Upper lobe of left lung (tissue), 6 donors: ENCODE measurements at regions not wholly inside any gene's neighbourhood (a gene's known extent, or its start where the extent isn't known, plus 50 kb on each side); places are given as distances from the start of the nearest gene placed in this dataset.

Source experiments
- ATAC-seq, 2 donors: fragments of 200-7000 bp; cut with Tn5 transposase; one replicate each; pipeline ENCODE4 v1.9.1; 2022; ENCODE audit warnings: mild to moderate bottlenecking in 2 of 2, moderate library complexity in 2 of 2; ENCODE audit not compliant: low FRiP score in 2 of 2
- DNase-seq, 2 donors: peaks; one replicate each; pipeline ENCODE4 v3.0.0-alpha.2; 2019 to 2020
- H3K27ac ChIP-seq, 4 donors: fragments of 200-600 bp; sonication (generic); one replicate each; pipeline ENCODE4 v1.5.1; 2016 to 2019
- H3K27me3 ChIP-seq, 4 donors: fragments of 200-600 bp; sonication (generic); one replicate each; pipeline ENCODE4 v1.5.1; 2017 to 2019
- H3K36me3 ChIP-seq, 4 donors: fragments of 200-600 bp; sonication (generic); one replicate each; pipeline ENCODE4 v1.5.1; 2016 to 2019
- H3K4me1 ChIP-seq, 4 donors: fragments of 200-600 bp; sonication (generic); one replicate each; pipeline ENCODE4 v1.5.1; 2018 to 2019
- H3K4me3 ChIP-seq, 4 donors: fragments of 200-600 bp; sonication (generic); one replicate each; pipeline ENCODE4 v1.5.1; 2017 to 2019; ENCODE audit warnings: mild to moderate bottlenecking in 2 of 4, moderate library complexity in 1 of 4
- H3K9me3 ChIP-seq, 4 donors: fragments of 200-600 bp; sonication (generic); one replicate each; pipeline ENCODE4 v1.5.1; 2018 to 2019
- CTCF ChIP-seq, 6 experiments: fragments of 450-650 bp in 4 of 6; fragments of 200-600 bp in 2 of 6; sonication (generic) in 2 of 6; IDR thresholded peaks; one replicate each; pipeline ENCODE4 v1.5.1; 2016 to 2019; ENCODE audit warnings: antibody characterized with exemption in 6 of 6
- EP300 ChIP-seq, 4 donors: sonication (generic); formaldehyde crosslinking; IDR thresholded peaks; one replicate each; pipeline ENCODE4 v1.5.1; 2017; ENCODE audit warnings: antibody characterized with exemption in 4 of 4, control low read depth in 2 of 4
- POLR2A ChIP-seq, 4 donors: fragments of 450-650 bp; IDR thresholded peaks; one replicate each; pipeline ENCODE4 v1.5.1; 2016 to 2017; ENCODE audit warnings: antibody characterized with exemption in 4 of 4, mild to moderate bottlenecking in 2 of 4
- POLR2AphosphoS5 ChIP-seq, 2 donors: sonication (generic); formaldehyde crosslinking; IDR thresholded peaks; one replicate each; pipeline ENCODE4 v1.5.1; 2017; ENCODE audit warnings: antibody characterized with exemption in 2 of 2
- WGBS, 2 donors: methylation state at CpG; one replicate each; pipeline ENCODE4 v1.1.5; 2017 to 2018; 5-methylcytosine and 5-hydroxymethylcytosine counted together
- donor health status: DM: no; HTN: no; CAD: no; lungs with moderate emphysema.
- donor health status: DM: no; HTN: yes; CAD: no; lungs with severe emphysema.

GRCh38 chr13:32851083-32852069, 164.8 kb upstream of the KL start:
- Histone ChIP-seq H3K4me1 (no peaks in the 10 kb centered on the region), H3K27ac (no peak overlapping the region), H3K27me3 (no peaks in the 10 kb centered on the region), H3K4me3 (no peak overlapping the region), H3K36me3 (no peaks in the 10 kb centered on the region), H3K9me3 (no peaks in the 10 kb centered on the region)
- ATAC-seq (peak in 1 of 2 donors; percentile 32), DNase-seq (no peak)
- 70 to 75% methylated on average over 8 of the region's 8 CpGs for WGBS, 2 donors
- TF ChIP-seq POLR2AphosphoS5 (IDR thresholded peaks at IDR 0.05) (no peak), EP300 (IDR thresholded peaks at IDR 0.05) (no peak), CTCF (IDR thresholded peaks at IDR 0.05) (no peak), POLR2A (IDR thresholded peaks at IDR 0.05) (no peak)

DNA sequence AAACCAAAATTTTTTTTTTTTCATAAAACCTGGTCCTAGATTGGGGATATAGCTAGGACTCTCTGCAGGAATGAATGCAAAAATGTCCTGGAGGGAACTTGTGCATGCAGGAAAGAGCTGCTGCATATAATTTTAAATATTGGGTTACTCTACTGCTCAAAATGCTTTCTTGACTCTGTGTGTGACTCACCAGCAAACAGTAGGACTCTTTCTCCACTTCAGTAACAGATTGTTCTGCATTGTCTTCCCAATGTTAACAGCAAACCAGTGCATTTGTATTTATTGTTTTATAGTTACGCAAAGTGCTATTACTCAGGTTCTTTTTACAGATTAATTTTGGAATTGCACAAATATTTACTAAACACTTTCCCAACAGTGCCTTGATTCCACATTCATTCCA, 163.7 kb upstream of the KL start:
- TF ChIP-seq POLR2A (IDR thresholded peaks at IDR 0.05) (no peak), CTCF (IDR thresholded peaks at IDR 0.05) (no peak), POLR2AphosphoS5 (IDR thresholded peaks at IDR 0.05) (no peak), EP300 (IDR thresholded peaks at IDR 0.05) (no peak)
- Histone ChIP-seq H3K4me3 (no peak overlapping the region), H3K4me1 (no peaks in the 10 kb centered on the region), H3K9me3 (no peaks in the 10 kb centered on the region), H3K36me3 (no peaks in the 10 kb centered on the region), H3K27ac (no peak overlapping the region), H3K27me3 (no peaks in the 10 kb centered on the region)
- WGBS, 2 donors, result 68 to 70% methylated on average over 1 of the region's 1 CpG
- DNase-seq (no peak), ATAC-seq (no peak)

GRCh38 chr13:32857077-32857476, 159.1 kb upstream of the KL start:
- H3K27ac ChIP-seq, result no peak overlapping the region
- no peaks in the 10 kb centered on the region for H3K36me3 ChIP-seq
- no peaks in the 10 kb centered on the region for H3K27me3 ChIP-seq
- WGBS, 2 donors, result 84 to 92% methylated on average over 2 of the region's 2 CpGs
- no peak for ATAC-seq
- DNase-seq, result no peak
- H3K4me3 ChIP-seq, result no peak overlapping the region
- peaks cover 0 to 11% (median 3%) of the 10 kb centered on the region in 4 donors for H3K9me3 ChIP-seq
- no peak for TF ChIP-seq POLR2AphosphoS5 (IDR thresholded peaks at IDR 0.05)
- no peak for TF ChIP-seq POLR2A (IDR thresholded peaks at IDR 0.05)
- no peak for TF ChIP-seq EP300 (IDR thresholded peaks at IDR 0.05)
- no peak for TF ChIP-seq CTCF (IDR thresholded peaks at IDR 0.05)
- no peaks in the 10 kb centered on the region for H3K4me1 ChIP-seq

DNA sequence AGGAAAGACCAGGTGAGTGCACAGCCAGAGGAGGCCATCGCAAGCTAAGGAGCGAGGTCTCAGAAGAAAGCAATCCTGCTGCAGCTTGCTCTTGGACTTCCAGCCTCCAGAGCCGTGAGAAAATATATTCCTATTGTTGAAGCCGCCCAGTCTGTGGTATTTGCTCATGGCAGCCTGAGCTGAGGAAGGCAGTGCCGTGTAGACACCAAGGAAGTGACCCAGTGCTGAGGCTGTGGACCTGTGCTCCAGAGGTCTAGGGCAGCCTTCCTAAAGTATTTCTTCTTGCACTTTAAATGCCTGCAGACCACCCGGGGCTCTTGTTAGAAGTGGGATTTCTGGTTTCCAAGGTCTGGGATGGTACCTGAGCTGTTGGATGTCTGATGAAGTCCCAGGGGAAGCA, 158.5 kb upstream of the KL start:
- H3K9me3 ChIP-seq, result peaks cover 0 to 11% (median 3%) of the 10 kb centered on the region in 4 donors
- no peak for TF ChIP-seq EP300 (IDR thresholded peaks at IDR 0.05)
- H3K4me1 ChIP-seq, result no peaks in the 10 kb centered on the region
- ATAC-seq, result no peak
- WGBS, 2 donors, result 93 to 94% methylated on average over 2 to 6 of the region's 6 CpGs
- H3K36me3 ChIP-seq, result no peaks in the 10 kb centered on the region
- no peak for DNase-seq
- no peak overlapping the region for H3K4me3 ChIP-seq
- H3K27ac ChIP-seq, result no peak overlapping the region
- no peaks in the 10 kb centered on the region for H3K27me3 ChIP-seq

DNA sequence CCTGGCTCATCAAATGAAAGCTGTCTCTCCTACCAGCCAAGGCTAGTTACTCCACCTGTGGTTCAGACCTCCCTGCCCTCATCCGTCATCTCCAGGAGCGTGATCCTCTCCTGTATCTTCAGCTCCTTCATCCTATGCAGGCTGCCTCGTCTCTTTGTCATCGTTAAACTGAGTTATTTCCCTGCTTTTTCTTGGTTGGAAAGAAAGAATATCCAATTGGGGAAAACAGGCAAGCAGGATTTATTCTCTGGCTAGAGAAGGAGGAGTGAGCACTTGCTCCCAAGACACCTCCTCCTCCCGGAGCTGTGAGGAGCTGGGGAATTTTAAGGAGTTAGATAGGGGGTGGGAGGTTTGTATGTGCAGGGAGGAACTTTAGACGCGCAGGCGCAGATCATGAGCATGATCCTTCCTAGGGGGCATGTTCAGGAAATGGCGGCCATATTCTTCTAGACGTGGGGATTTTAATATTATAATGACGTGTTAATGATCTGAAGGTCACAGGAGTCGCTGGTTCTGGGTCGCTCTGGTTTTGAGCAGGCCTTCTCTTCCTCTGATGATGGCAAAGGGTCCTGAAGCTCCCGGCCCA, 156.4 kb upstream of the KL start:
- no peaks in the 10 kb centered on the region for H3K4me1 ChIP-seq
- DNase-seq, result no peak
- H3K4me3 ChIP-seq, result no peak overlapping the region
- no peak overlapping the region for H3K27ac ChIP-seq
- TF ChIP-seq CTCF (IDR thresholded peaks at IDR 0.05) (no peak), POLR2AphosphoS5 (IDR thresholded peaks at IDR 0.05) (no peak), EP300 (IDR thresholded peaks at IDR 0.05) (no peak), POLR2A (IDR thresholded peaks at IDR 0.05) (no peak)
- H3K27me3 ChIP-seq, result no peaks in the 10 kb centered on the region
- H3K36me3 ChIP-seq, result no peaks in the 10 kb centered on the region
- no peak for ATAC-seq
- WGBS, 2 donors, result 93 to 97% methylated on average over 14 of the region's 14 CpGs
- H3K9me3 ChIP-seq, result peaks cover 0 to 11% (median 3%) of the 10 kb centered on the region in 4 donors
